ENCODE measurements at regions not wholly inside any gene's neighbourhood (a gene's known extent, or its start where the extent isn't known, plus 50 kb on each side); places are given as distances from the start of the nearest gene placed in this dataset.

GRCh38 chr14:82694820-82695219 lies 1161.2 kb upstream of the SEL1L start:
- Mint-ChIP-seq H3K4me1 (no peaks in the 10 kb centered on the region), H3K4me3 (no peak overlapping the region), H3K27ac (no peak overlapping the region), H3K27me3 (ENCODE audit: insufficient read depth, low read depth, poor library complexity) (no peaks in the 10 kb centered on the region), H3K9me3 (peaks cover 79% of the 10 kb centered on the region), H3K36me3 (ENCODE audit: low read depth) (peaks cover 8% of the 10 kb centered on the region; the same call in 2 of the 3 replicates)
- ATAC-seq (no peak), DNase-seq (ENCODE audit: low spot score) (no peak)
- H3K79me2 ChIP-seq (replicated peaks; ENCODE audit: insufficient read depth) = no peaks in the 10 kb centered on the region
- no peaks in the 10 kb centered on the region for H3K27me3 ChIP-seq (ENCODE audit: insufficient read depth)
- H3F3A ChIP-seq (replicated peaks; ENCODE audit: low read depth) = no peaks in the 10 kb centered on the region
- H3K27ac ChIP-seq (ENCODE audit: low read depth) = no peak overlapping the region
- H2AFZ ChIP-seq = no peak overlapping the region
- no peaks in the 10 kb centered on the region for H3K4me1 ChIP-seq (ENCODE audit: insufficient read depth)
- H3K9me2 ChIP-seq (ENCODE audit: insufficient read depth) = 0 out of 2 replicates have a peak, but pooled peaks cover 11% of the 10 kb centered on the region
- no peak for TF ChIP-seq EZH2 (IDR thresholded peaks at IDR 0.05; ENCODE audit: low read depth, unreplicated experiment)
- TF ChIP-seq ZNF114 (CRISPR knock-in tag; IDR thresholded peaks at IDR 0.05) = no peak
- TF ChIP-seq CREB1 (CRISPR knock-in tag; IDR thresholded peaks at IDR 0.05; ENCODE audit: low read depth) = no peak
- H3K4me3 ChIP-seq = no peak overlapping the region
- H4K20me1 ChIP-seq (replicated peaks; ENCODE audit: insufficient read depth) = no peaks in the 10 kb centered on the region
- H3K36me3 ChIP-seq (ENCODE audit: insufficient read depth) = no peaks in the 10 kb centered on the region
- H3K4me2 ChIP-seq = no peak overlapping the region

GRCh38 chr14:82704218-82704617 lies 1170.6 kb upstream of the SEL1L start:
- DNase-seq (ENCODE audit: low spot score) = no peak
- Mint-ChIP-seq H3K27me3 (ENCODE audit: insufficient read depth, low read depth, poor library complexity) (no peaks in the 10 kb centered on the region), H3K4me1 (no peaks in the 10 kb centered on the region), H3K27ac (no peak overlapping the region), H3K4me3 (no peak overlapping the region), H3K9me3 (peaks cover 75% of the 10 kb centered on the region), H3K36me3 (ENCODE audit: low read depth) (peaks cover 9% of the 10 kb centered on the region; the same call in 2 of the 3 replicates)
- Histone ChIP-seq H2AFZ (no peak overlapping the region), H3K36me3 (ENCODE audit: insufficient read depth) (no peaks in the 10 kb centered on the region), H3K4me3 (no peak overlapping the region), H3K79me2 (replicated peaks; ENCODE audit: insufficient read depth) (no peaks in the 10 kb centered on the region), H3K27ac (ENCODE audit: low read depth) (no peak overlapping the region), H3K4me1 (ENCODE audit: insufficient read depth) (no peaks in the 10 kb centered on the region), H3K4me2 (no peak overlapping the region), H3F3A (replicated peaks; ENCODE audit: low read depth) (no peaks in the 10 kb centered on the region), H3K9me2 (ENCODE audit: insufficient read depth) (no peaks in the 10 kb centered on the region), H4K20me1 (replicated peaks; ENCODE audit: insufficient read depth) (no peaks in the 10 kb centered on the region), H3K27me3 (ENCODE audit: insufficient read depth) (no peaks in the 10 kb centered on the region)
- ATAC-seq = no peak
- TF ChIP-seq JUNB (IDR thresholded peaks at IDR 0.05; ENCODE audit: unreplicated experiment) (no peak), EZH2phosphoT487 (IDR thresholded peaks at IDR 0.05; ENCODE audit: unreplicated experiment) (no peak), POLR2AphosphoS5 (IDR thresholded peaks at IDR 0.05; ENCODE audit: low read depth) (no peak), STAT1 (IDR thresholded peaks at IDR 0.05; ENCODE audit: unreplicated experiment) (no peak), ZNF114 (CRISPR knock-in tag; IDR thresholded peaks at IDR 0.05) (no peak), ZNF331 (CRISPR knock-in tag; IDR thresholded peaks at IDR 0.05; ENCODE audit: low read depth) (no peak), CREB1 (CRISPR knock-in tag; IDR thresholded peaks at IDR 0.05; ENCODE audit: low read depth) (no peak)
- TF ChIP-seq, protein P1, sequence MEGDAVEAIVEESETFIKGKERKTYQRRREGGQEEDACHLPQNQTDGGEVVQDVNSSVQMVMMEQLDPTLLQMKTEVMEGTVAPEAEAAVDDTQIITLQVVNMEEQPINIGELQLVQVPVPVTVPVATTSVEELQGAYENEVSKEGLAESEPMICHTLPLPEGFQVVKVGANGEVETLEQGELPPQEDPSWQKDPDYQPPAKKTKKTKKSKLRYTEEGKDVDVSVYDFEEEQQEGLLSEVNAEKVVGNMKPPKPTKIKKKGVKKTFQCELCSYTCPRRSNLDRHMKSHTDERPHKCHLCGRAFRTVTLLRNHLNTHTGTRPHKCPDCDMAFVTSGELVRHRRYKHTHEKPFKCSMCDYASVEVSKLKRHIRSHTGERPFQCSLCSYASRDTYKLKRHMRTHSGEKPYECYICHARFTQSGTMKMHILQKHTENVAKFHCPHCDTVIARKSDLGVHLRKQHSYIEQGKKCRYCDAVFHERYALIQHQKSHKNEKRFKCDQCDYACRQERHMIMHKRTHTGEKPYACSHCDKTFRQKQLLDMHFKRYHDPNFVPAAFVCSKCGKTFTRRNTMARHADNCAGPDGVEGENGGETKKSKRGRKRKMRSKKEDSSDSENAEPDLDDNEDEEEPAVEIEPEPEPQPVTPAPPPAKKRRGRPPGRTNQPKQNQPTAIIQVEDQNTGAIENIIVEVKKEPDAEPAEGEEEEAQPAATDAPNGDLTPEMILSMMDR (conservative IDR thresholded peaks at IDR 0.05; ENCODE audit: low read depth in 2 of 2) = no peak
- TF ChIP-seq, protein P2, sequence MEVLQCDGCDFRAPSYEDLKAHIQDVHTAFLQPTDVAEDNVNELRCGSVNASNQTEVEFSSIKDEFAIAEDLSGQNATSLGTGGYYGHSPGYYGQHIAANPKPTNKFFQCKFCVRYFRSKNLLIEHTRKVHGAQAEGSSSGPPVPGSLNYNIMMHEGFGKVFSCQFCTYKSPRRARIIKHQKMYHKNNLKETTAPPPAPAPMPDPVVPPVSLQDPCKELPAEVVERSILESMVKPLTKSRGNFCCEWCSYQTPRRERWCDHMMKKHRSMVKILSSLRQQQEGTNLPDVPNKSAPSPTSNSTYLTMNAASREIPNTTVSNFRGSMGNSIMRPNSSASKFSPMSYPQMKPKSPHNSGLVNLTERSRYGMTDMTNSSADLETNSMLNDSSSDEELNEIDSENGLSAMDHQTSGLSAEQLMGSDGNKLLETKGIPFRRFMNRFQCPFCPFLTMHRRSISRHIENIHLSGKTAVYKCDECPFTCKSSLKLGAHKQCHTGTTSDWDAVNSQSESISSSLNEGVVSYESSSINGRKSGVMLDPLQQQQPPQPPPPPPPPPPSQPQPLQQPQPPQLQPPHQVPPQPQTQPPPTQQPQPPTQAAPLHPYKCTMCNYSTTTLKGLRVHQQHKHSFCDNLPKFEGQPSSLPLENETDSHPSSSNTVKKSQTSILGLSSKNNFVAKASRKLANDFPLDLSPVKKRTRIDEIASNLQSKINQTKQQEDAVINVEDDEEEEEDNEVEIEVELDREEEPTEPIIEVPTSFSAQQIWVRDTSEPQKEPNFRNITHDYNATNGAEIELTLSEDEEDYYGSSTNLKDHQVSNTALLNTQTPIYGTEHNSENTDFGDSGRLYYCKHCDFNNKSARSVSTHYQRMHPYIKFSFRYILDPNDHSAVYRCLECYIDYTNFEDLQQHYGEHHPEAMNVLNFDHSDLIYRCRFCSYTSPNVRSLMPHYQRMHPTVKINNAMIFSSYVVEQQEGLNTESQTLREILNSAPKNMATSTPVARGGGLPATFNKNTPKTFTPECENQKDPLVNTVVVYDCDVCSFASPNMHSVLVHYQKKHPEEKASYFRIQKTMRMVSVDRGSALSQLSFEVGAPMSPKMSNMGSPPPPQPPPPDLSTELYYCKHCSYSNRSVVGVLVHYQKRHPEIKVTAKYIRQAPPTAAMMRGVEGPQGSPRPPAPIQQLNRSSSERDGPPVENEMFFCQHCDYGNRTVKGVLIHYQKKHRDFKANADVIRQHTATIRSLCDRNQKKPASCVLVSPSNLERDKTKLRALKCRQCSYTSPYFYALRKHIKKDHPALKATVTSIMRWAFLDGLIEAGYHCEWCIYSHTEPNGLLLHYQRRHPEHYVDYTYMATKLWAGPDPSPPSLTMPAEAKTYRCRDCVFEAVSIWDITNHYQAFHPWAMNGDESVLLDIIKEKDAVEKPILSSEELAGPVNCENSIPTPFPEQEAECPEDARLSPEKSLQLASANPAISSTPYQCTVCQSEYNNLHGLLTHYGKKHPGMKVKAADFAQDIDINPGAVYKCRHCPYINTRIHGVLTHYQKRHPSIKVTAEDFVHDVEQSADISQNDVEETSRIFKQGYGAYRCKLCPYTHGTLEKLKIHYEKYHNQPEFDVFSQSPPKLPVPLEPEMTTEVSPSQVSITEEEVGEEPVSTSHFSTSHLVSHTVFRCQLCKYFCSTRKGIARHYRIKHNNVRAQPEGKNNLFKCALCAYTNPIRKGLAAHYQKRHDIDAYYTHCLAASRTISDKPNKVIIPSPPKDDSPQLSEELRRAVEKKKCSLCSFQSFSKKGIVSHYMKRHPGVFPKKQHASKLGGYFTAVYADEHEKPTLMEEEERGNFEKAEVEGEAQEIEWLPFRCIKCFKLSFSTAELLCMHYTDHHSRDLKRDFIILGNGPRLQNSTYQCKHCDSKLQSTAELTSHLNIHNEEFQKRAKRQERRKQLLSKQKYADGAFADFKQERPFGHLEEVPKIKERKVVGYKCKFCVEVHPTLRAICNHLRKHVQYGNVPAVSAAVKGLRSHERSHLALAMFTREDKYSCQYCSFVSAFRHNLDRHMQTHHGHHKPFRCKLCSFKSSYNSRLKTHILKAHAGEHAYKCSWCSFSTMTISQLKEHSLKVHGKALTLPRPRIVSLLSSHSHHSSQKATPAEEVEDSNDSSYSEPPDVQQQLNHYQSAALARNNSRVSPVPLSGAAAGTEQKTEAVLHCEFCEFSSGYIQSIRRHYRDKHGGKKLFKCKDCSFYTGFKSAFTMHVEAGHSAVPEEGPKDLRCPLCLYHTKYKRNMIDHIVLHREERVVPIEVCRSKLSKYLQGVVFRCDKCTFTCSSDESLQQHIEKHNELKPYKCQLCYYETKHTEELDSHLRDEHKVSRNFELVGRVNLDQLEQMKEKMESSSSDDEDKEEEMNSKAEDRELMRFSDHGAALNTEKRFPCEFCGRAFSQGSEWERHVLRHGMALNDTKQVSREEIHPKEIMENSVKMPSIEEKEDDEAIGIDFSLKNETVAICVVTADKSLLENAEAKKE (CRISPR knock-in tag; IDR thresholded peaks at IDR 0.05) = no peak

All from GM23338 (cell line).